Ascending aorta (tissue), 2 donors: ENCODE measurements at regions not wholly inside any gene's neighbourhood (a gene's known extent, or its start where the extent isn't known, plus 50 kb on each side); places are given as distances from the start of the nearest gene placed in this dataset.

Experiments used
- DNase-seq, 2 donors: peaks; one replicate each; pipeline ENCODE4 v3.0.0-alpha.2; 2019; ENCODE audit warnings: low spot score in 2 of 2
- H3K27ac ChIP-seq, 2 donors: fragments of 200-600 bp; sonication (generic); one replicate each; pipeline ENCODE4 v1.5.1; 2016 to 2017; ENCODE audit warnings: mild to moderate bottlenecking in 1 of 2
- H3K27me3 ChIP-seq: fragments of 200-600 bp; sonication (generic); one replicate; pipeline ENCODE4 v1.5.1; 2017
- H3K36me3 ChIP-seq, 2 donors: fragments of 200-600 bp; sonication (generic); one replicate each; pipeline ENCODE4 v1.5.1; 2016
- H3K4me1 ChIP-seq, 2 donors: fragments of 200-600 bp; sonication (generic); one replicate each; pipeline ENCODE4 v1.5.1; 2016 to 2017; ENCODE audit warnings: mild to moderate bottlenecking in 1 of 2
- H3K4me3 ChIP-seq, 2 donors: fragments of 200-600 bp; sonication (generic); one replicate each; pipeline ENCODE4 v1.5.1; 2016 to 2017; ENCODE audit warnings: mild to moderate bottlenecking in 1 of 2
- H3K9me3 ChIP-seq, 2 donors: fragments of 200-600 bp; sonication (generic); one replicate each; pipeline ENCODE4 v1.5.1; 2016
- CTCF ChIP-seq, 3 experiments: fragments of 200-600 bp in 2 of 3; fragments of 450-650 bp in 1 of 3; sonication (generic) in 2 of 3; IDR thresholded peaks; one replicate each; pipeline ENCODE4 v1.5.1; 2016 to 2019; ENCODE audit warnings: antibody characterized with exemption in 3 of 3, mild to moderate bottlenecking in 1 of 3, moderate library complexity in 1 of 3
- intact Hi-C: fragments of 100-400 bp; cut with DNase I; formaldehyde crosslinking; loops from one replicate; pipeline ENCODE4 v1.15.1; 2023

GRCh38 chr10:92747066-92747465, 57.3 kb downstream of the HHEX start:
- no peaks in the 10 kb centered on the region for H3K9me3 ChIP-seq
- intact Hi-C loops = no loop called here
- H3K4me3 ChIP-seq = no peak overlapping the region
- H3K27ac ChIP-seq = no peak overlapping the region
- H3K27me3 ChIP-seq = no peaks in the 10 kb centered on the region
- TF ChIP-seq CTCF (IDR thresholded peaks at IDR 0.05) = no peak
- H3K4me1 ChIP-seq = no peaks in the 10 kb centered on the region
- DNase-seq = no peak
- H3K36me3 ChIP-seq = no peaks in the 10 kb centered on the region

GRCh38 chr10:92747600-92747999, 57.8 kb downstream of the HHEX start:
- no peak for DNase-seq
- intact Hi-C loops = no loop called here
- no peak for TF ChIP-seq CTCF (IDR thresholded peaks at IDR 0.05)
- Histone ChIP-seq H3K4me3 (no peak overlapping the region), H3K27ac (no peak overlapping the region), H3K36me3 (no peaks in the 10 kb centered on the region), H3K4me1 (no peaks in the 10 kb centered on the region), H3K27me3 (no peaks in the 10 kb centered on the region), H3K9me3 (no peaks in the 10 kb centered on the region)

- no peaks in the 10 kb centered on the region for H3K4me1 ChIP-seq
- TF ChIP-seq CTCF (IDR thresholded peaks at IDR 0.05) = no peak
- H3K9me3 ChIP-seq = no peaks in the 10 kb centered on the region
- no peak overlapping the region for H3K4me3 ChIP-seq
- H3K27me3 ChIP-seq = no peaks in the 10 kb centered on the region
- H3K36me3 ChIP-seq = no peaks in the 10 kb centered on the region
- no peak overlapping the region for H3K27ac ChIP-seq
- DNase-seq = no peak
- intact Hi-C loops = no loop called here
Measured at GRCh38 chr10:92750791-92751533, 61.2 kb downstream of the HHEX start.

GRCh38 chr10:92751534-92751811, 61.7 kb downstream of the HHEX start:
- no peak for TF ChIP-seq CTCF (IDR thresholded peaks at IDR 0.05)
- no peak for DNase-seq
- H3K4me3 ChIP-seq = no peak overlapping the region
- H3K27me3 ChIP-seq = no peaks in the 10 kb centered on the region
- H3K27ac ChIP-seq = no peak overlapping the region
- intact Hi-C loops = no loop called here
- H3K36me3 ChIP-seq = no peaks in the 10 kb centered on the region
- H3K9me3 ChIP-seq = no peaks in the 10 kb centered on the region
- H3K4me1 ChIP-seq = peaks cover 0 to under 1% of the 10 kb centered on the region in 2 donors

GRCh38 chr10:92751827-92752226, 62.1 kb downstream of the HHEX start:
- H3K36me3 ChIP-seq = no peaks in the 10 kb centered on the region
- no peak overlapping the region for H3K4me3 ChIP-seq
- no peaks in the 10 kb centered on the region for H3K9me3 ChIP-seq
- intact Hi-C loops = no loop called here
- no peak for DNase-seq
- H3K27me3 ChIP-seq = no peaks in the 10 kb centered on the region
- H3K4me1 ChIP-seq = peaks cover under 1 to 4% of the 10 kb centered on the region in 2 donors
- H3K27ac ChIP-seq = no peak overlapping the region
- TF ChIP-seq CTCF (IDR thresholded peaks at IDR 0.05) = no peak

- TF ChIP-seq CTCF (IDR thresholded peaks at IDR 0.05) = no peak
- DNase-seq = no peak
- Histone ChIP-seq H3K9me3 (no peaks in the 10 kb centered on the region), H3K4me3 (no peak overlapping the region), H3K36me3 (no peaks in the 10 kb centered on the region), H3K27ac (no peak overlapping the region), H3K4me1 (peaks cover 8 to 13% of the 10 kb centered on the region in 2 donors), H3K27me3 (no peaks in the 10 kb centered on the region)
- intact Hi-C loops = no loop called here
Measured at GRCh38 chr10:92753865-92754264, 64.1 kb downstream of the HHEX start.
